Activated CD4-positive, alpha-beta T cell treated with anti-CD3 and anti-CD28 coated beads, Interleukin-2, amount 10 ng/mL, durations not matched to agents 7 days and 5 days (primary cell): ENCODE measurements at regions not wholly inside any gene's neighbourhood (a gene's known extent, or its start where the extent isn't known, plus 50 kb on each side); places are given as distances from the start of the nearest gene placed in this dataset.
"Not testable (repeated sequence)": the region's sequence is repeated elsewhere in the genome, so short reads cannot be mapped to it uniquely, and the experiment has no call there.

ENCODE experiments used
- CTCF ChIA-PET: fragments of 350-600 bp; sonication (Branson Sonifier 250); formaldehyde crosslinking; loops from one replicate; lab custom pipeline; 2021; ENCODE audit warnings: antibody characterized with exemption; lab: Charles Lee
- POLR2A ChIA-PET: fragments of 350-600 bp; sonication (Branson Sonifier 250); formaldehyde crosslinking; loops from one replicate; lab custom pipeline; 2021; ENCODE audit warnings: antibody characterized with exemption; lab: Charles Lee
- DNase-seq: peaks from one replicate; pipeline ENCODE4 v3.0.0-alpha.2; 2020
- H3K27ac Mint-ChIP-seq: one replicate; pipeline ENCODE4 v1.8.0; 2021; ENCODE audit warnings: mild to moderate bottlenecking, moderate library complexity, mixed read lengths
- H3K27me3 Mint-ChIP-seq: one replicate; pipeline ENCODE4 v1.8.0; 2021; ENCODE audit warnings: mixed read lengths
- H3K36me3 Mint-ChIP-seq: one replicate; pipeline ENCODE4 v1.8.0; 2021; ENCODE audit warnings: low read depth, mixed read lengths
- H3K4me1 Mint-ChIP-seq: one replicate; pipeline ENCODE4 v1.8.0; 2021; ENCODE audit warnings: mixed read lengths
- H3K4me3 Mint-ChIP-seq: one replicate; pipeline ENCODE4 v1.8.0; 2021; ENCODE audit warnings: mild to moderate bottlenecking, moderate library complexity, mixed read lengths
- H3K9me3 Mint-ChIP-seq: one replicate; pipeline ENCODE4 v1.8.0; 2021; ENCODE audit warnings: mixed read lengths

- Mint-ChIP-seq H3K27me3 (no peaks in the 10 kb centered on the region), H3K36me3 (no peaks in the 10 kb centered on the region), H3K4me3 (no peak overlapping the region), H3K27ac (no peak overlapping the region), H3K9me3 (peaks cover 12% of the 10 kb centered on the region), H3K4me1 (no peaks in the 10 kb centered on the region)
- DNase-seq, result no peak
- POLR2A ChIA-PET, result no interaction called here
- CTCF ChIA-PET, result no interaction called here
Observed at GRCh38 chr7:69283421-69283820, 314.9 kb upstream of the AUTS2 start.

GRCh38 chr7:69285854-69286253 lies 312.4 kb upstream of the AUTS2 start:
- DNase-seq, result no peak
- Mint-ChIP-seq H3K4me1 (no peaks in the 10 kb centered on the region), H3K4me3 (no peak overlapping the region), H3K9me3 (peaks cover 8% of the 10 kb centered on the region), H3K27me3 (no peaks in the 10 kb centered on the region), H3K36me3 (no peaks in the 10 kb centered on the region), H3K27ac (no peak overlapping the region)
- POLR2A ChIA-PET, result no interaction called here
- CTCF ChIA-PET, result no interaction called here

- Mint-ChIP-seq H3K4me1 (no peaks in the 10 kb centered on the region), H3K27me3 (no peaks in the 10 kb centered on the region), H3K4me3 (no peak overlapping the region), H3K9me3 (peaks cover 9% of the 10 kb centered on the region), H3K36me3 (no peaks in the 10 kb centered on the region), H3K27ac (no peak overlapping the region)
- CTCF ChIA-PET, result no interaction called here
- no peak for DNase-seq
- POLR2A ChIA-PET, result no interaction called here
Observed at GRCh38 chr7:69295977-69296376, 302.3 kb upstream of the AUTS2 start.

GRCh38 chr7:69301253-69301652 lies 297.0 kb upstream of the AUTS2 start:
- H3K4me3 Mint-ChIP-seq, result no peak overlapping the region
- H3K9me3 Mint-ChIP-seq, result peaks cover 10% of the 10 kb centered on the region
- no peaks in the 10 kb centered on the region for H3K4me1 Mint-ChIP-seq
- POLR2A ChIA-PET, result no interaction called here
- no peaks in the 10 kb centered on the region for H3K27me3 Mint-ChIP-seq
- no peak for DNase-seq
- no peak overlapping the region for H3K27ac Mint-ChIP-seq
- CTCF ChIA-PET, result no interaction called here
- no peaks in the 10 kb centered on the region for H3K36me3 Mint-ChIP-seq

- Mint-ChIP-seq H3K9me3 (peaks cover 2% of the 10 kb centered on the region), H3K4me3 (no peak overlapping the region), H3K27ac (no peak overlapping the region), H3K4me1 (no peaks in the 10 kb centered on the region), H3K36me3 (no peaks in the 10 kb centered on the region), H3K27me3 (no peaks in the 10 kb centered on the region)
- CTCF ChIA-PET, result no interaction called here
- POLR2A ChIA-PET, result no interaction called here
- DNase-seq, result no peak
Observed at GRCh38 chr7:69309601-69310000, 288.7 kb upstream of the AUTS2 start.

GRCh38 chr7:69311489-69311888 lies 286.8 kb upstream of the AUTS2 start:
- Mint-ChIP-seq H3K9me3 (peaks cover 11% of the 10 kb centered on the region), H3K4me1 (peaks cover 4% of the 10 kb centered on the region), H3K27me3 (no peaks in the 10 kb centered on the region), H3K4me3 (no peak overlapping the region), H3K27ac (no peak overlapping the region), H3K36me3 (no peaks in the 10 kb centered on the region)
- CTCF ChIA-PET, result no interaction called here
- no peak for DNase-seq
- POLR2A ChIA-PET, result no interaction called here

- H3K36me3 Mint-ChIP-seq, DNase-seq, H3K4me1 Mint-ChIP-seq, H3K4me3 Mint-ChIP-seq, H3K27ac Mint-ChIP-seq, CTCF ChIA-PET, H3K27me3 Mint-ChIP-seq, POLR2A ChIA-PET: not testable (repeated sequence)
- peaks cover 14% of the 10 kb centered on the region for H3K9me3 Mint-ChIP-seq
Observed at GRCh38 chr7:69313852-69314251, 284.4 kb upstream of the AUTS2 start.

GRCh38 chr7:69318794-69319193 lies 279.5 kb upstream of the AUTS2 start:
- peaks cover 14% of the 10 kb centered on the region for H3K9me3 Mint-ChIP-seq
- H3K4me1 Mint-ChIP-seq, result peaks cover 7% of the 10 kb centered on the region
- POLR2A ChIA-PET, result no interaction called here
- no peaks in the 10 kb centered on the region for H3K36me3 Mint-ChIP-seq
- H3K4me3 Mint-ChIP-seq, result no peak overlapping the region
- CTCF ChIA-PET, result no interaction called here
- H3K27me3 Mint-ChIP-seq, result no peaks in the 10 kb centered on the region
- no peak for DNase-seq
- H3K27ac Mint-ChIP-seq, result no peak overlapping the region

GRCh38 chr7:69328516-69328915 lies 269.8 kb upstream of the AUTS2 start:
- ChIA-PET CTCF (no interaction called here), POLR2A (no interaction called here)
- no peaks in the 10 kb centered on the region for H3K4me1 Mint-ChIP-seq
- H3K36me3 Mint-ChIP-seq, result no peaks in the 10 kb centered on the region
- H3K27me3 Mint-ChIP-seq, result no peaks in the 10 kb centered on the region
- H3K27ac Mint-ChIP-seq, result no peak overlapping the region
- peaks cover 7% of the 10 kb centered on the region for H3K9me3 Mint-ChIP-seq
- no peak overlapping the region for H3K4me3 Mint-ChIP-seq
- DNase-seq, result no peak

GRCh38 chr7:69334701-69335100 lies 263.6 kb upstream of the AUTS2 start:
- ChIA-PET CTCF (no interaction called here), POLR2A (no interaction called here)
- H3K9me3 Mint-ChIP-seq, result peaks cover 8% of the 10 kb centered on the region
- DNase-seq, result no peak
- H3K27ac Mint-ChIP-seq, result no peak overlapping the region
- no peaks in the 10 kb centered on the region for H3K4me1 Mint-ChIP-seq
- H3K36me3 Mint-ChIP-seq, result no peaks in the 10 kb centered on the region
- no peaks in the 10 kb centered on the region for H3K27me3 Mint-ChIP-seq
- no peak overlapping the region for H3K4me3 Mint-ChIP-seq

GRCh38 chr7:69335331-69335730 lies 262.9 kb upstream of the AUTS2 start:
- no peaks in the 10 kb centered on the region for H3K4me1 Mint-ChIP-seq
- H3K4me3 Mint-ChIP-seq, result no peak overlapping the region
- no peaks in the 10 kb centered on the region for H3K36me3 Mint-ChIP-seq
- CTCF ChIA-PET, result no interaction called here
- H3K27ac Mint-ChIP-seq, result no peak overlapping the region
- H3K9me3 Mint-ChIP-seq, result peaks cover 8% of the 10 kb centered on the region
- POLR2A ChIA-PET, result no interaction called here
- no peaks in the 10 kb centered on the region for H3K27me3 Mint-ChIP-seq
- DNase-seq, result no peak

GRCh38 chr7:69336976-69337375 lies 261.3 kb upstream of the AUTS2 start:
- Mint-ChIP-seq H3K4me3 (no peak overlapping the region), H3K4me1 (no peaks in the 10 kb centered on the region), H3K27me3 (no peaks in the 10 kb centered on the region), H3K9me3 (peaks cover 4% of the 10 kb centered on the region), H3K27ac (no peak overlapping the region), H3K36me3 (no peaks in the 10 kb centered on the region)
- ChIA-PET CTCF (no interaction called here), POLR2A (no interaction called here)
- no peak for DNase-seq

- Mint-ChIP-seq H3K9me3 (peaks cover 4% of the 10 kb centered on the region), H3K27ac (no peak overlapping the region), H3K27me3 (no peaks in the 10 kb centered on the region), H3K36me3 (no peaks in the 10 kb centered on the region), H3K4me3 (no peak overlapping the region), H3K4me1 (no peaks in the 10 kb centered on the region)
- POLR2A ChIA-PET, result no interaction called here
- no peak for DNase-seq
- CTCF ChIA-PET, result no interaction called here
Observed at GRCh38 chr7:69338144-69338543, 260.1 kb upstream of the AUTS2 start.

GRCh38 chr7:69341288-69341687 lies 257.0 kb upstream of the AUTS2 start:
- Mint-ChIP-seq H3K36me3 (no peaks in the 10 kb centered on the region), H3K9me3 (peaks cover 3% of the 10 kb centered on the region), H3K27me3 (no peaks in the 10 kb centered on the region), H3K4me1 (no peaks in the 10 kb centered on the region), H3K27ac (no peak overlapping the region), H3K4me3 (no peak overlapping the region)
- ChIA-PET POLR2A (no interaction called here), CTCF (no interaction called here)
- DNase-seq, result no peak
